GM18858 (cell line): ENCODE measurements at regions not wholly inside any gene's neighbourhood (a gene's known extent, or its start where the extent isn't known, plus 50 kb on each side); places are given as distances from the start of the nearest gene placed in this dataset.

Source experiments
- ATAC-seq: cut with Tn5 transposase; IDR thresholded peaks from one replicate; pipeline ENCODE4 v1.9.1; 2021; ENCODE audit not compliant: unreplicated experiment

DNA sequence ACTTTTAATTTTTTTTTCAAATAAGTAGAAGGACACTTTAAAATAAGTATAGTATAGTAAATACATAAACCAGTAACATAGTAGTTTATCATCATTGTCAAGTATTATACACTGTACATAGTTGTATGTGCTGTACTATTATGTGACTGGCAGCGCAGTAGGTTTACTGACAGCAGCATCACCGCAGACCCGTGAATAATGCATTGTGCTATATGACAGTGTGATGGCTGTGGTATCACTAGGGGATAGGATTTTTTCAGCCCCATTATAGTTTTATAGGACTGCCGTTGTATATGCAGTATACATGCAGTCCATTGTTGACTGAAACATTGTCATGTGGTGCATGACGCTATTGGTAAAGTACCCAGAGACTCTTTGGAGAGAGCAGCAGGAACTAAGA, 306.5 kb downstream of the SQOR start:
- ATAC-seq, result no peak

DNA sequence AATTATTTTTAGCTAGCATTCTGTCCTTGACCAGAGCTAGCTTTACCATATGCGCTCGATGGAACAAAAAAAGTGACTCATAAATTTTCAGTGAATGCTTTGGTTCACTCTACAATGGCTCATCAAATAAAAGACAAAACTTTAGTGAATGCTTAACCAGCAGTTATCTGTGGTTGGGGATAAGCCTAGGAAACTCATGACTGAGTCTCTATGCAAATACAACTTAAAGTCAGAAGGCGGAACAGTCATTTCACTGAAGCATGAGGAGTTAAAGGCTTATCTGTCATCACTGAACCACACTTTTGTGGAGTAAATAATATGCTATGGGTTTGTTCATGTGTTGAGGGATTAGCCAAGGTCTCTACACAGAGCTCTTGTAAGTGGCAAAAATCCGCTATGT, 308.4 kb downstream of the SQOR start:
- peak; percentile 62 for ATAC-seq

DNA sequence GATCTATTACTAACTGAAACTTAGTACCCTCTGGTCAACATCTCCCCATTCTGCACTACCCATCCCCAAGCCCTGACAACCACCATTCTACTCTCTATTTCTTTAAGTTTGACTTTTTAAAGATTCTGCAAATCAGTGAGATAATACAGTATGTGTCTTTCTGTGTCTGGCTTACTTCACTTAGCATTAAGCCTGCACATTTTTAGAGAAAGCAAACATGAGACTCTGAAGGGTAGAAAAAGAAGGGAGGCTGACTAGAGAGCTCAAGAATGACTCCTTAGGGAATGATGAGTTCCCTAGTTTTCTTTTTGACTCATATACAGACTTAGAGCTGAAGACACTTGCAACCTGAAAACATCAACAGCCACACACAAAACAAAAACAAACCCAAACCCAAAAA, 311.3 kb downstream of the SQOR start:
- ATAC-seq, result no peak

DNA sequence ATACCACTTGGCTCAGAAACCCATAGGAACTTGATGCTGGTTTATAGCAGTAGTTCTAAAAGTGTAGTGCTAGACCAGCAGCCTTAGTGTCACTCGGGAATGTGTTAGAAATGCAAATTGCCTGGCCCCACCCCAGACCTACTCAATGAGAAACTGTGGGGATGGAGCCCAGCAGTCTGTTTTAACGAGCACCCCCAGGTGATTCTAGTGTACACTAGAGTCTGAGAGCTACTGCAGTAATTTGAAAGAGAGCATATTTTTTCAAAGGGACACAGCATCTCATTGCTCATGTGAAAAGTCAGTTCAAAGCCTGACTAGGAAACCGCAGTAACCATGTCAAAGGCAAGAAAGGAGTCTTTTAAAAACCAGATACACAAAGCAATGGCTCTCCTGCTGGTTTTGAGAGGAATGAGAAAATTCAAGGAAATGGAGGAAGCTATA, 313.4 kb downstream of the SQOR start:
- no peak for ATAC-seq

DNA sequence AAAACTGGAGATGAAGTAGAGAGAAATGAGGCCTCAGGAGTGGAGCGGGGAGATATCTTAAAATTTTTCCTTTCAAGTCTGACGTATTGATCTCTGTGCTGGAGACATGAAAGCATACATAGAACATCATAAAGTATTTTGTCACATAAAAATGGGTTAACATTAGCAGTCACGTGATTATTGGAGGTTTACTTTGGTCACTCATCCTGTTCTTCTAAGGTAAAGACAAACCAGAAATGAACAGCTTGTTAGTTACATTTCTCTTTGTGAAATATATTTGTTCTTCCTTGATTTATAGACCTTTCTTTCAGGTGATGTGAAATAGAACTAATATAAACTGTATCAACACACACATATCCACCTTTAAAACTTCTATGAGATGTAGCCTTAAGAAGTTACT, 324.1 kb downstream of the SQOR start:
- ATAC-seq, result no peak

DNA sequence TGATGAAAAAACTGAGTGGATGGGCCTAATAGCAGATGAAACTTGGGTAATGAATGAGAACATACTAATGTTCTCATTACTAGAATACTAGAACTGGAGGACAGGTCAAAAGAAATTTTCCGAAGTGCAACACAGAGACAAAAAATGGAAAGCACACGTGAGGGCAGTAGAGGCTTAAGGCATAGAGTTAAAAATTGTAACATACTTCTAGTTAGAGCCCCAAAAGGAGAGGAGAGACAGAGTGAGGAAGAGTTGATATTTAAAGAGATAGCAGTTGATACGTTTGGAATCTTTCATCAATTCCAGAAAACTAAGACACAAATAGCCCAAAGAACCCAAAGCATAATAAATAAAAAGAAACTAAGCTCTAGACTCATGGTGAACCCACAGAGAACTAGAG, 327.9 kb downstream of the SQOR start:
- no peak for ATAC-seq

DNA sequence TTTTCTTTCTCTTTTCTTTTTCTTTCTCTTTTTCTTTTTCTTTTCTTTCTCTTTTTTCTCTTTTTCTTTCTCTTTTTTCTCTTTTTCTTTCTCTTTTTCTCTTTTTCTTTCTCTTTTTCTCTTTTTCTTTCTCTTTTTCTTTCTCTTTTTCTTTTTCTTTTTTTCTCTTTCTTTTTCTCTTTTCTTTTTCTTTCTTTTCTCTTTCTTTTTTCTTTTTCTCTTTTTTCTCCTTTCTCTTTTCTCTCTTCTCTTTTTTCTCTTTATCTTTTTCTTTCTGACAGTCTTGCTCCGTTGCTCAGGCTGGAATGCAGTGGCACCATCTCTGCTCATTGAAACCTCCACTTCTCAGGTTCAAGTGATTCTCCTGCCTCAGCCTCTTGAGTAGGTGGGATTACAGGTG, 335.7 kb downstream of the SQOR start:
- no peak for ATAC-seq

DNA sequence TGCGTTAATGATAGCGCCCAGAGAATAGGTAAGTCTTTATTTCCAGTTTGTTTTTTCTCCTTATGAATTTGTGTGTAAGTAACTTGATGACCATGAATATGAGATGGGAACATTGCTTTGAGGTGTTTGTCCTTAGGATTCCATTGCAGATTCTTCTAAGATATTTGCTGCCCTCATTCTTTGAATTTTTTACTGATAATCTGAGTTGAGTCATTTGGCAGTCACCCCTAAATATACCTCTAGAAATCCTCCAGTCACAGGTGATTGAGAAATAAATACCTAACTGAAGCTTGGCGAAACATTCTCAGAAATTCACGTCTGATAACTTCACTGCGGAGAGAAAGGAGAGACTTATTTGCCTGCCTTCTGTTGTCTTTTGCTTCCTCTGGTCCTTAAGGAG, 345.5 kb downstream of the SQOR start:
- ATAC-seq, result no peak

DNA sequence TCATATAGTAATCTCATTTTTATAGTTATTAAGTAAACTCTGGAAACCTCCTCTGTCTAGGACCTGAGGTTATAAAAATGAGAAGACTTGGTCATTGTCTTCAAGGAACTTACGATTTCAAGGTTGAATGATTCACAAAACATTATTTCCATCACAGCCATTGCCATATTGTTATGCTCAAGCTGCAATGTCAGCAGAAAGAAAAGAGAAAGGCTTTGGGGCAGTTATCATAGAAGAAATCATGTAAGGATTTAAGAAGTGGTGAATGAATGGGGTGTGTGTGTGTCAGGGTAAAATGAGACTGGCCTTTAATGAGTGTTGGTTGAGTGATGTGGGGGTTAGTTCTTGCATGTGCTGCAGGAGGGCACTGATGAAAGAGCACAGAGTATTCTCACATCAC, 346.8 kb downstream of the SQOR start:
- ATAC-seq, result no peak

DNA sequence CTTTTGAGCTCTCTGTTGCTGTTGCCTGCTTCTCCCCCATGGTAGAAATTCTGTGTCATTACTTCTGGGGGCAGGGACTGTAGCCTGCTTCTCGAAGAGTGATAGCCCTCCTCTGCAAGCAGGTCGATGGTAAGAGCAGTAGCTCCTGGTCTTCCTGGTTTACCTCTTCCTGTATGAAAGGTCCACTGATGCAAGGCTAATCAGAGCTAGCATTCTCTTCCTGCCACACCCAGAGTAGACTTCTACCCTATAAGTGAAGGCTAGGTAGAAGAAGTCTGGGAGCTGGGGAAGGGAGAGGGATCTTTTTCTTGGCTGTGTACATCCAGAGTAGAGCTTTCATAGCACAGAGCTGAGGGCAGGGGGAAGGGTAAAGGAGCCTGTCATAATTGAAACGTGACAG, 357.0 kb downstream of the SQOR start:
- no peak for ATAC-seq

DNA sequence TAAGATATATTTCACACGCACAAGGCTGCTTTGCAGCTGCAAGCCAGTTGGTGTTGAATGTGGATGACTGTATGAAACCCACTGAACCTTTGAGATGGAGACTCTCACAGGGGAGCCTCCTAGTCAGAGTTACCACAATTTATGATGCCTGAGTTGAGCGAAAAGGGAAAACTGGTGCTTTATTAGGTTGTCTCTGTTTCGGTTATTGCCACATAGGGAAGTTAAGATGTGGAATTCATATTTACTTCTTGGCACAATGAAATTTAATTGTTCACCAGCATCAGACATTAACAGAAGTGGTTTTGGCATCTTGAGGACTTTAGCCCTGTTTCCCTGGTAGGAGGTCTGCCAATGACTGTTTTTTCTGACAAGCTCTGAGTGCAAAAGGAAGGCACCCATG, 358.2 kb downstream of the SQOR start:
- no peak for ATAC-seq

DNA sequence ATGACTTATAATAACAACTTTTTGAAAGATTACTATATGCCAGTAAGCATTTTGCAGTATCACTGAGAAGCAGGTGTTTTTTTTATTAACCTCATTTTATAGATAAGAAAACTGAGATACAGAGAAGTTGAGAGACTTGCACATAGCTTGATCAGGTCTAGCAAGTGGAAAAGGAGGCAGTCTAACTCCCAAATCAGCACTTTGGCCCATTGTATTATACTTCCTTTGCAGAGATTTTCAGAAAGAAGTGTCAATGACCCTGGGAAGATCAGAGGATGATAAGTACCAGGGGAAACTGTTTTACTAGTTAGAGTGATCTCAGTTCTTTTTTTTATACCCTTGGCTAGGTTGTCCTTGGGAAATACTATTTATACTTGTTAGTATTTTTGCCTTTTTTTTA, 358.7 kb downstream of the SQOR start:
- no peak for ATAC-seq

DNA sequence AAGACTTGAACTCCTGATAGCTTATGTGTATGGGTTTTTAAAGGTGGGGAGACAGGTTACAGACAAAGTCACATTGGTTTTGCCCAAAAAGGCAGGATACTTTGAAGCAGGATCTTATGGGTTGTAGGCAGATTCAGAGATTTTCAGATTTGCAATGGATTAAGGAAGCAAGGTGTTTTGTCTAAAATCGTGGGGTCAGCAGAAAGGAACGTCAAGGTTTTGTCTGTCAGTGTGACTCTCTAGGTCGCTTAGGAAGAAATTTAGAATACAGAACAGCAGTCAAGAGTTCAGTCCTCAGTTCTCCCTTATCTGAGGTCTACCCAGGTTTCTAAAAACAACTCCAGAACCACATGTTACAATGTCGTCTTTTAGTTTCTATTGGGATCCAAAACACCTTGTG, 361.0 kb downstream of the SQOR start:
- no peak for ATAC-seq

DNA sequence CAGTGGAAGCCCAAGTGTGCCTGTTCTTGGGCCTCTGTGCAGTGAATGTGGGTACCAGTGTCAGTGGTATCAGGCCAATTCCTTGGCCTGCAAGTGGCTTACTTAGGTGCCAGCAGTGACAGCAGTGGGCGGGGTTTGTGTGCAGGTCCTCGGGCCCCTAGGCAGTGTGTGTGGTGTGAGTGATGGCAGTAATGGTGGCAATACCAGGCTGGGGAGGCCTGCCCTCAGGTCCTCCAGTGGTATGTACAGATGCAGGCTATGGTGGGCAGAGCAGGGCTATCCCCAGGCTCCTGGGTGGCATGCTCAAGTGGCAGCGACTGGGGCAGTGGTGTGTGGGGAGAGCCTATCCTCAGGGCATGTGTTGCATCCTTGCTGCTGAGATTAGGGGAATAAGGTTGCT, 379.7 kb downstream of the SQOR start:
- no peak for ATAC-seq

DNA sequence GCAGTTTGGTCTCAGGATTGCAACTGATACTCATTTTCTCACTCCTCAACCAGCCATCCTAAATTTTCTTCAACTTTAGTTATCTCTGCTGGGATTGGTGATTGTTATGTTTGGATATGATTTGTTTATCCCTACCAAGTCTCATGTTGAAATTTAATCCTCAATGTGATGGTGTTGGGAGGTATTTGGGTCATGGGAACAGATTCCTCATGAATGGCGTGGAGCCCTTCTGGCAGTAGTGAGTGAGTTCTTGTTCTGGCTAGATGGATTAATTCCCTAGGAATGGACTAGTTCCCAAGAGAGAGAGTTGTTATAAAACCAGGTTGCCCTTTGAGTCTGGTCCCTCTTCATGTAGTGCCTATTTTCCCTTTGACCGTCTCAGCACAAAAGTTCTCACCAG, 399.9 kb downstream of the SQOR start:
- ATAC-seq, result no peak

DNA sequence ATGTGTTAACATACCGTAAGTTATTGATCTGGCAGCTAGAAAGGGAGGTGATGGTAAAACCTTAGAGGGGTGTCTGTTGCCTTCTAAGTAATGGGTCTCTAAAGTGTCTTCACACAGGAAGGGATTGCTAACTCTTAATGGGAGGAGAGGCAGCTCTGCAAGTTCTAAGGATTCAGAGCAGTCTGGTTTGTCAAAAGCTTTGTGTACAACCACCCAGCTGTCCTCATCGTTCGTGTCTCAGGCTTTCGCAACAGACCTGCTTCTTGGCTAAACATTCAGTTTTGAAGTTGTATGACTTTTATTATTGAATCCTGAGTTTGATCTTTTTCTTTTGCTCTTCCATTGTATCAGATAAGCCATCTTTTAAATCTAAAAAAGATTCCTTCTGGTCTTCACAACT, 404.9 kb downstream of the SQOR start:
- ATAC-seq, result no peak

DNA sequence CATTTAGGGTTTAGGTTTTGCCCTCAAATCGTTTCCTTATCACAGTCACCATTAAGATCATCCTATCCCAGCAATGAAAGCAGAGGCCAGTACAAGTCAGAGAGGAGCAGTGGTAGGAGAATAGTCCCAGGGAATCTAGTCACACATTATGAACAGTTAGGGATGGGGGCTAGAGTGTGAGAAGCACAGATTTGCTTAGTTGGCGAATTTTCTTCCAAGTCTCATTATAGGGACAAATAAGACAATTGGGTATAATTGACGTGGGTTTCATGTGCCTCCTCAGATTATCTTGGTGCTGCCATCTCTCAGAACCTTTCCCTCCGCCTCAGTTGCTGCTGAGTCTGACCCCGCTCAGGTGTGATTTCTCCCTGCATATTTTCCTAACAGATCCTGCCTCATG, 407.1 kb downstream of the SQOR start:
- no peak for ATAC-seq

DNA sequence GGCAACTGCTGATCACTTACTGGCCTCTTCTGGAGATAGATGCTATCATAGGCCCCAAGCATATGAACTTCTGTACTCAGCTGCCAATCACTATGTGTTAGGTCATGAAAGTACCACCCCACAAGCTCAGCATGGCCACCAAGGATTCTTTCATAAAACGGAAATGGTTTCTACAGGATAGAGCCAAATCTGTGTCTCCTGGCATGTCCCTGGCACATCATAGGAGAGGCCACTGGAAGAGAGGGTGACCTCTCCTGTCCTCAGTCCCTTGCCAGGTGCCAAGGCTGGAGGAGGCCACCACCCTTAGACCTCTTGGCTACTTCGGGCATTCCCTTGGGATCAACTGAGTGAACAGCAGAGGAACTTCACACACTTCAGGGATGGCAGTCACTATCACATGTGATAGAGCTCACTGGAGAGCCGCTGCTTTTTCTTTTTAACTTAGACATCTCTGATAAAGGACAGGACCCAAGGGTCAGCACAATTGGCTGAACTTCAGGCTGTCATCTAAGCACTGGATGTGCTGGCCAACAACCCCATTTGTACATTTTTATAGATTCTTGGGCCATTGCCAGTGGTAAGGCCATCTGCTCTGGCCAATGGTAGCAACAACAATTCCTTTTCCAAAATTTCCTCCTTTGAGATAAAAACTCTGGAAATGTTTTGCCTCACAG, 425.2 kb downstream of the SQOR start:
- no peak for ATAC-seq

DNA sequence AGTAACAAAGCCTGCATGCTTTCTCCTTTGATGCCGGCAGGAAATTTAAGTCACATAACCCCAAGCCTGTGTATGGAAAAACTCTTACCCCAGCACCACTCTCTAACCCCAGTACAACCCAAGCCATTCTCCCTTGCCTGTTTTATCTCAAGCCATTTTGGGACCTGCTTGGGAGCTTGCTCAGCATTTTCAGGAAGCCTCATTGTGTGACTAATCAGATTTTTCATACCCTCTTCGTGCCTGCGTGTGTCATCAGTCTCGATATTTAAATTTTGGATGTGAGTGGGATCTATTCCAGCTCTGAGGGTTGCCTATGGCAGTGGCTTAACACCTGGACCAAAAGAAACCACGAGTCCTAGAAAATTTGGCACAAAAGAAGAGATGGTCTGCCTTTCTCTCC, 426.2 kb downstream of the SQOR start:
- no peak for ATAC-seq

DNA sequence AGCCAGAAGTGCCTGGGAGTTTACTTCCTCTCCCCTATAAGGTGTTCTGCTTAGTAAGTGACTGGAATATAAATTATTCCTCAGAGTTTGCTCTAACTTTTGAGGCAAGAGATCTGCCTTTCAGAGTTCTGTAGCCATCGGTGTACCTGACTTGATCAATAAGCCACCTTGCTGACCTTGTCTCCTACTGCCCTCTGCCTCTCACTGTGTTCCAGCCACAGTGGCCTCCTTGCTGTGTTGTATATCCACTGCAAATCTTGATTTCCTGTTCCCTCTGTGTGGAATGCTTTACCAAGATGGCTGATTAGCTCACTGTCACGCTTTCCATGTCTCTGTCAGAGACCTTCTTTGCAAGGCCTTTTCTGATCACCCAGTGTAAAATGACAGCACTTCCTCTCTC, 442.4 kb downstream of the SQOR start:
- ATAC-seq, result no peak

DNA sequence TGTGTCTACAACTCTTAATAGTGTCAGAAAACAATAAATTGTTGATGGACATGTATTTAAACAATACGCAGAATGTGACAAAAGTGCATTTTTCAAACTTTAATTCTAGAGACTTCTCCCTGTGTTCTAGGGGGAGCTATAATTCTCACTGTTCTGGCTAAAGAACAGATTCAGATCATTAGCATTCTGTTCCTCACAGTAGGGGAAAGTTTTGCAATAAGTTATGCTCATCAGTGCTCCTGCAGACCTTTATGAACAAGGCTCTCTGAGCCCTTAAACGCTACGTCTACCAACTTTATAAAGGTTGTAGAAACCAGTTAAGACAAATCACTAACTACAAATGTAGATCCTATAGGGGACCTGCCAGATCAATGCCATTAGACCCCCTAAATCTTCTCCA, 444.2 kb downstream of the SQOR start:
- no peak for ATAC-seq

DNA sequence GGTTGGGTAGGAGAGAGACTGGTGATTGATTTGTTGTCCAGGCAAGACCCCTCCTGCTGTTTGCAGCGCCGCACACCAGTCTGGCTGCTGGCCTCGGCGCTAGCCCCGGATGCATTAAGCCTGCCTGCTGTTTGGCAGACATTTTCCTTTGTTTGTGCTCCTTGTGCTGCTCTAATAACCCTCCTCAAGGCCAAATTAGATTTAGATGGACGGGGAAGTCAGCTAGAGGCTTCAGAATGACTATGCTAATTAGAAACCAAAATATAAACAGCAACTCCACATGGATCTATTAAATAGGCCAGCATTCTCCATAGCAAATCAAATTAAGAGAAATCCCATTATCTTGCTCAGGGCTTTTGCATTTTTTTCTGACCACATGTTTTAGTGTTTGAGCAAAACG, 445.2 kb downstream of the SQOR start:
- no peak for ATAC-seq
